ENCODE measurements at regions not wholly inside any gene's neighbourhood (a gene's known extent, or its start where the extent isn't known, plus 50 kb on each side); places are given as distances from the start of the nearest gene placed in this dataset.
"Not testable (repeated sequence)": the region's sequence is repeated elsewhere in the genome, so short reads cannot be mapped to it uniquely, and the experiment has no call there.

- TF ChIP-seq CTCF (IDR thresholded peaks at IDR 0.05; ENCODE audit: poor library complexity); EZH2 (IDR thresholded peaks at IDR 0.05; ENCODE audit: borderline replicate concordance): not testable (repeated sequence)
Observed at GRCh38 chr7:150004843-150005242, 131.1 kb downstream of the ATP6V0E2 start.

Data from hepatocyte (in vitro differentiated cells).